ENCODE measurements at regions not wholly inside any gene's neighbourhood (a gene's known extent, or its start where the extent isn't known, plus 50 kb on each side); places are given as distances from the start of the nearest gene placed in this dataset.

DNA sequence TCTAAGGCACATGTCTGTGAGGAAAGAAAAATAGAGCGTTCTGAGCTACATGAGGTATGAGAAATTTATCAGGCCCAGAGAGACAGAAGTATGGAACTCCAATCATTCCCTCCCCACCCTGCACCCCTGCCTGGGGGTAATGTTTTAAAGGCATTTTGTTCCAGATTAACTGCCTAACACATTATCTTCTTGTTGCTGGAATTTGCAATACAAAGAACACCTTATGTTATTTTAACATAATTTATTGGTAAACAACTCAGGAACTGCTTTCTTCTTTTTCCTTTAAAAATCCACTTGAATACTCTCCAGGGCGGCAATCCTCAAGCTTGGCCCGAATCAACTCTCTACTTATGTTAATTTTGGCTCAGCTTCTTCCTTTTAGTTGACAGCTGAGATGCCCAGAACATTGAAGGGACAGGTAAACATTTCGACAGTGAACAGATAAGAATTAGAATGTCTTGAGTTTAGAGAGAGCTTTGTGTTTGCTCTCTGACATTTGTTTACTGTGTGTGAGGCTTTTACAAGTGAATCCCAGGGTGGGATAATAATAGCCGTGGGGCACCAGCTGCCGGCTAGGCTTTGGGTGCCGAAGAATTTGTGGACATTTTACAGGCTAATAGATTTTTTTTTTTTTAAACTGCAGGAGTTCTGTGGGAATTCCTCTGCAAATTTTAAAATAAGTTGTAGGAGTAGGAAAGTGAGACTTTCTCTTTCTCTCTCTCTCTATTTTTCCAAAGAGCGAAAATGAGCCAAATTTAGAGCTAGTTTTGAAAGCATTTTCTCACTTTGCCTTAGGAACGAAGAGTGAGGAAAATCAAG is 96.4 kb upstream of the TAF11L2 start:
- Histone ChIP-seq H3K27me3 (ENCODE audit: insufficient read depth, low read length) (no peaks in the 10 kb centered on the region; the same call in 1 of the 2 replicates), H2AFZ (ENCODE audit: low read length) (no peak overlapping the region), H3K9ac (ENCODE audit: low read length) (no peak overlapping the region), H3K27ac (ENCODE audit: low read depth, low read length, poor library complexity, severe bottlenecking) (no peak overlapping the region), H3K9me3 (ENCODE audit: low read length) (no peaks in the 10 kb centered on the region), H3K4me1 (ENCODE audit: insufficient read depth, low read length, severe bottlenecking) (no peaks in the 10 kb centered on the region), H3K4me2 (ENCODE audit: low read length) (no peak overlapping the region), H3K4me3 (ENCODE audit: low read depth, low read length, poor library complexity, severe bottlenecking) (no peak overlapping the region), H3K9me2 (ENCODE audit: low read depth, low read length) (no peaks in the 10 kb centered on the region), H3F3A (ENCODE audit: insufficient read depth, low read length) (no peaks in the 10 kb centered on the region), H4K20me1 (ENCODE audit: insufficient read depth, low read length) (no peaks in the 10 kb centered on the region), H3K79me2 (ENCODE audit: insufficient read depth, low read length) (no peaks in the 10 kb centered on the region), H3K36me3 (ENCODE audit: insufficient read depth, low read length) (no peaks in the 10 kb centered on the region)
- no peak for TF ChIP-seq CTCF (IDR thresholded peaks at IDR 0.05; ENCODE audit: low read length)
- no peak for TF ChIP-seq EZH2 (IDR thresholded peaks at IDR 0.05; ENCODE audit: borderline replicate concordance, low read length)

- Histone ChIP-seq H3K36me3 (ENCODE audit: insufficient read depth, low read length) (no peaks in the 10 kb centered on the region), H2AFZ (ENCODE audit: low read length) (no peak overlapping the region), H3K9me2 (ENCODE audit: low read depth, low read length) (no peaks in the 10 kb centered on the region), H3K27ac (ENCODE audit: low read depth, low read length, poor library complexity, severe bottlenecking) (no peak overlapping the region), H3K27me3 (ENCODE audit: insufficient read depth, low read length) (no peaks in the 10 kb centered on the region; the same call in 1 of the 2 replicates), H3K4me2 (ENCODE audit: low read length) (no peak overlapping the region), H3K4me1 (ENCODE audit: insufficient read depth, low read length, severe bottlenecking) (no peaks in the 10 kb centered on the region), H3K9ac (ENCODE audit: low read length) (no peak overlapping the region), H3K9me3 (ENCODE audit: low read length) (no peaks in the 10 kb centered on the region), H4K20me1 (ENCODE audit: insufficient read depth, low read length) (no peaks in the 10 kb centered on the region), H3K79me2 (ENCODE audit: insufficient read depth, low read length) (no peaks in the 10 kb centered on the region), H3F3A (ENCODE audit: insufficient read depth, low read length) (no peaks in the 10 kb centered on the region), H3K4me3 (ENCODE audit: low read depth, low read length, poor library complexity, severe bottlenecking) (no peak overlapping the region)
- TF ChIP-seq EZH2 (IDR thresholded peaks at IDR 0.05; ENCODE audit: borderline replicate concordance, low read length), result no peak
- TF ChIP-seq CTCF (IDR thresholded peaks at IDR 0.05; ENCODE audit: low read length), result no peak
Observed at GRCh38 chr5:17402289-17403121, 95.5 kb upstream of the TAF11L2 start.

DNA sequence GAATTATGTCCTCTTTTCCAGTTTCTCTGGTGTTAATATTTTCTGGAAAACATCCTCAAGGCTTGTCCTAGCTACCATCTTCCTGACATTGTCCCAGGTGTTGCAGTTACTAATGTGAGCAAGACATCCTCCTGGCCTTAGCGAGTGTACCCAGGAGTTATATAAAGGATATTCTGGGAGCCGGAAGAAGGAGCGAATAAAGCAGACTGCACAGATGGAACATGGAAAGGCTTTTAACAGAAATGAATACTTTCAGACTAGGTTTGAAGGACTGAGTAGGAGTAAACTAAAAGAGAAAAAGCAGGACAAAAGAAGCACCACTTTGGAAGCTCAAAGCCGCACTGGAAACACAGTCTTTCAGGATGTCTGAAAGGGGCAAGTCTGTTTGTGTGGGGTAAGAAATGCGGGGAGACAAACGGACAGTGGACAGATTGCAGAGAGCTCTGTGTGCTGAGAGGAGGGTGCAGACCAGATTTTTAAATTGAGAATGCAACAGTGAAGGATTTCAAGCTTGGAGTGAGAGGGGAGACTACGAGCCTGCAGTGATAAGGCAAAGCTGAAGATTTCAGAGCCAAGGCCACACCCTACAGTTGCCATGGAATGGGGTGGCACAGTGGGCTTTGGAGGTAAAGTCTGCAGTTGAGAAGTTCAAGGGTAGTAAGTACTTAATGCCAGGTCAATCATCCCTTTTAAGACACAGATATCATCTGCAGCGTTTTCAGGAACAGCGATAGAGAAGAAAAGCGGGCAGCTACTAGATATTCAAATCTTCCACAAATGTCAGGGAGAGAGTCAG is 94.1 kb upstream of the TAF11L2 start:
- no peaks in the 10 kb centered on the region for H3K4me1 ChIP-seq (ENCODE audit: insufficient read depth, low read length, severe bottlenecking)
- no peaks in the 10 kb centered on the region; the same call in 1 of the 2 replicates for H3K27me3 ChIP-seq (ENCODE audit: insufficient read depth, low read length)
- no peaks in the 10 kb centered on the region for H3K9me3 ChIP-seq (ENCODE audit: low read length)
- H3K9me2 ChIP-seq (ENCODE audit: low read depth, low read length), result no peaks in the 10 kb centered on the region
- H3K4me3 ChIP-seq (ENCODE audit: low read depth, low read length, poor library complexity, severe bottlenecking), result no peak overlapping the region
- H4K20me1 ChIP-seq (ENCODE audit: insufficient read depth, low read length), result no peaks in the 10 kb centered on the region
- H3F3A ChIP-seq (ENCODE audit: insufficient read depth, low read length), result no peaks in the 10 kb centered on the region
- no peak overlapping the region for H2AFZ ChIP-seq (ENCODE audit: low read length)
- H3K79me2 ChIP-seq (ENCODE audit: insufficient read depth, low read length), result no peaks in the 10 kb centered on the region
- H3K36me3 ChIP-seq (ENCODE audit: insufficient read depth, low read length), result no peaks in the 10 kb centered on the region
- H3K9ac ChIP-seq (ENCODE audit: low read length), result no peak overlapping the region
- no peak overlapping the region for H3K4me2 ChIP-seq (ENCODE audit: low read length)
- no peak for TF ChIP-seq EZH2 (IDR thresholded peaks at IDR 0.05; ENCODE audit: borderline replicate concordance, low read length)
- no peak overlapping the region for H3K27ac ChIP-seq (ENCODE audit: low read depth, low read length, poor library complexity, severe bottlenecking)
